Epithelial cell of proximal tubule (primary cell): ENCODE measurements at regions not wholly inside any gene's neighbourhood (a gene's known extent, or its start where the extent isn't known, plus 50 kb on each side); places are given as distances from the start of the nearest gene placed in this dataset.

Experiments
- DNase-seq: peaks from one replicate; pipeline ENCODE4 v3.0.0-alpha.2; 2011; ENCODE audit warnings: low read depth
- H3K4me3 ChIP-seq: 2 replicates; pipeline ENCODE4 v1.5.1; 2011; ENCODE audit warnings: low read depth, mild to moderate bottlenecking, low read length
- TF ChIP-seq, protein P1 (sequence below): conservative IDR thresholded peaks from 2 replicates; pipeline ENCODE4 v1.5.1; 2012; ENCODE audit warnings: low read depth, mild to moderate bottlenecking, low read length

DNA sequence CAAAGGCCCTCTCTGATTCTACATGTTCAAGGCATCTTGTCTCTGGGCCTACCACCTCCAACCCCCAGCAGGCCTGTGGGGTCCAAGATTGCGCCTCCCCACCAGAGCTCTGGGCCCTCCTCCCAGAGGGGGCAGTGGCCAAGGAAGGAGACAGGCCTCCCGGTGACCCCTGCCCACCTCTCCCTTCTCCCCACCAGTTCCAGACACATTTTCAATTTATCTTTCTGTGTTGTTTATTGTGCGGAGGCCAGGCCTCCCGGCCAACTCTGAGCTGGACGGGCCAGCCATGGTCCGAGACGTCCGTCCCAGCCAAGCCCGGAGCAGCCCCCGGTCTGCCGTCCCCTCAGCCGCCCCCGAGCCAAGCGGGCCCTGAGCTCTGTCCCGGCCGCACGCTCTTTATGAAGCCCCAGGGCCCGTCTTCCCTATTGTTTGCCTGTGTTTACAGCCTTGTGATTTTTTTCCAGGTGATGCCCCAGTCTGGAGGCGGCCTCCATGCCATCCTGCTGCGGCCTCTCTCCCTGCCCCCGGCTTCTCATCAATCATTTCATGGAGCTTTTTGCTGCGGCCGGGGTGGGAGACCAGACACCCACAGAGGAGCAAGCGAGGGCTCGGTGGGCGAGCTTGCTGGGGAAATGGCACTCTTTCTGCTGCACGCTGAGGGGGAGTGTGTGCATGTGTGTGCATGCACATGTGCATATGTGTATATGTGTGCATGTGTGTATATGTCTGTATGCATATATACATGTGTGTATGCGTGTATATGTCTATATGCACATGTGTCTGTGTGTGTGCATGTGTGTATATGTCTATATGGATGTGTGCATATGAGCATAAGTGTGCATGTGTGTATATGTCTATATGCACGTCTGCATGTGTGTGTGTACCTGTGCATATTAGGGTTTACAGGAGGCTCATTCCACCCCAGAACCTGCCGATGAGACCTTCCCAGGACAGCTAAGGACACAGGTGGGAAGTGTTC, 52.7 kb upstream of the ELN start:
- H3K4me3 ChIP-seq, result no peak overlapping the region
- TF ChIP-seq, protein P1, sequence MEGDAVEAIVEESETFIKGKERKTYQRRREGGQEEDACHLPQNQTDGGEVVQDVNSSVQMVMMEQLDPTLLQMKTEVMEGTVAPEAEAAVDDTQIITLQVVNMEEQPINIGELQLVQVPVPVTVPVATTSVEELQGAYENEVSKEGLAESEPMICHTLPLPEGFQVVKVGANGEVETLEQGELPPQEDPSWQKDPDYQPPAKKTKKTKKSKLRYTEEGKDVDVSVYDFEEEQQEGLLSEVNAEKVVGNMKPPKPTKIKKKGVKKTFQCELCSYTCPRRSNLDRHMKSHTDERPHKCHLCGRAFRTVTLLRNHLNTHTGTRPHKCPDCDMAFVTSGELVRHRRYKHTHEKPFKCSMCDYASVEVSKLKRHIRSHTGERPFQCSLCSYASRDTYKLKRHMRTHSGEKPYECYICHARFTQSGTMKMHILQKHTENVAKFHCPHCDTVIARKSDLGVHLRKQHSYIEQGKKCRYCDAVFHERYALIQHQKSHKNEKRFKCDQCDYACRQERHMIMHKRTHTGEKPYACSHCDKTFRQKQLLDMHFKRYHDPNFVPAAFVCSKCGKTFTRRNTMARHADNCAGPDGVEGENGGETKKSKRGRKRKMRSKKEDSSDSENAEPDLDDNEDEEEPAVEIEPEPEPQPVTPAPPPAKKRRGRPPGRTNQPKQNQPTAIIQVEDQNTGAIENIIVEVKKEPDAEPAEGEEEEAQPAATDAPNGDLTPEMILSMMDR, result no peak
- DNase-seq, result no peak

DNA sequence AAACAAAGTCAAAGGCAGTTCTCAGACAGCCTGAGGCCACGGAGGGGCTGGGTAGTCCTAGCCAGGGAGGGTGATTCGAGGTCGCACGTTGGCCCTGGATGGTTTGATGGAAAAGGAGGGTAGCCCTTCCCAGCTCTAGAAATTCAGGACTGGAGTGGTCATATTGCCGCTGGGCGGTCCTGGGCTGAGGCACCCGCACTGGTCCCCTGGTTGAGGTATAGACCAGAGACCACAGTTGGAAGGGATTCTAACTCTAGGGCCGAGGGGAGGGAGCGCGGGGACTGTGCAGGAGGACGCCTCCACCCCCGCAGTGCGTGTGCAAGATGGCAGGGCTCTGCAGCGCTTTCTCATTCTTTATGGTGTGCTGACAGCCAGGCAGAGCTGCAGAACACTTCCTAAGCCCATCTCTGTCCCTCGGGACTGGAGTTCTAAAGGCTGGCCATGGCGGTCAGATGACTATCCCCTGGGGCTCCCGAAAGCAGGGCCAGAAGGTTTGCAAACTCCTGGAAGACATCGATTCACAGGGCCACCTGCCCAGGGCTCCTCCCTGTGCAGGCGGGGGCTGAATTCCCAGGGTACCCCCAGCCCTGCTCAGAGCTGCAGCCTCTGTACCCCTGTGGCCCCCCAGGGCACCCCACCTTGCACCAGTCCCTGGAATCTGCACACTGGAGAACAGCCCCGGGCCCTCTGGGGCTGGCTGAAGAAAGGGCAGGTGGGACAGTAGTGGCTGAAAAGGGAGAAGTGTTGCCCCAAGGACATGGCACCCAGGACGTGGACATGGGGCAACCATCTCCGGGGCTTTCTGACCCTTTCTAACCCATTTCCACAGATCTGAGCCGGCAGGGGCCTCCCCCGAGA, 51.0 kb upstream of the ELN start:
- TF ChIP-seq, protein P1, result no peak

DNA sequence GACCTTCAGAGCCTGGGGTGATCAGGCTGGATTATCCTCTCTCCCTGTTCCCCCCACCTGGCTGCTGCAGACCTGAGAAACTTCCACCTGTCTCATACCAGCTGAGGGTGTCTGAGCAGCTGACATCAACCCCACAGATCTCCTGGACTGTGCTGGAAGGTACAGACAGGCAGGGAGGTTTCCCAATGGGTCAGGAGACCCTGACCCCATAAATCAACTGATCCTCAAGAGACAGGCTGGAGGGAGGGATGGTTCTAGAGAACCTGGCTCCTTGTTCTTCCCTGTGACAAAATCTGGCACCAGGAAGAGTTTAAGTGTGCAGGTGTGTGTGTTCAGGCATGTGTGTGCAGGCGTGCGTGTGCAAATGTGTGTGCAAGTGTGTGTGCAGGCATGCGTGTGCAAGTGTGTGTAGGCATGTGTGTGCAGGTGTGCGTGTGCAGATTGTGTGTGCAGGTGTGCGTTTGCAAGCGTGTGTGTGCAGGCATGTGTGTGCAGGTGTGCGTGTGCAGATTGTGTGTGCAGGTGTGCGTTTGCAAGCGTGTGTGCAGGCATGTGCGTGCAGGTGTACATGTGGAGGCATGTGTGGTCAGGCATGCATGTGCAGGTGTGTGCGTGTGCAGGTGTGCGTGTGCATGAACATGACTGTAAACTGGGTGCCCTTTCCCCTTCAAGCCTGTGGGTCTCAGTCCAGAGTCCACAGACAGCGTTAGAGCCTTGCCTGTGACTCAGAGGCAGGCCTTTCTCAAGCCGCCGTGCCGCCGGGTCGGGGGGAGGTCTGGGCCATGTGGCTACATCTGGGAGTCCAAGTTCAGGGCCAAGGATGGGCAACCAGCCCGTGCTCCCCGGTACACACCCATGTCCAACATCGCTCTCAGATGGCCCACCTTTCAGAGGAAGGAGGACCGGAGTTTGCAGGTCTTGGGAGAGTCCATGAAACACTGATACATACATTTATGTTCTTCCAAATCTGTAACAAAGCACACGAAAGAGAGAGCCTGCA, 50.1 kb upstream of the ELN start:
- TF ChIP-seq, protein P1, result no peak
- no peak overlapping the region for H3K4me3 ChIP-seq
- no peak for DNase-seq

More for the DNA sequence above, 51.0 kb upstream of the ELN start:
- no peak for DNase-seq
- H3K4me3 ChIP-seq, result no peak overlapping the region
